Omental fat pad (tissue), 3 donors: ENCODE measurements at regions not wholly inside any gene's neighbourhood (a gene's known extent, or its start where the extent isn't known, plus 50 kb on each side); places are given as distances from the start of the nearest gene placed in this dataset.

Experiments used
- ATAC-seq: fragments of 150-250 bp; one replicate; pipeline ENCODE4 v1.9.1; 2016; ENCODE audit warnings: mild to moderate bottlenecking, moderate library complexity; ENCODE audit not compliant: low FRiP score
- DNase-seq: peaks from one replicate; pipeline ENCODE4 v3.0.0-alpha.2; 2019; ENCODE audit warnings: low spot score
- TF ChIP-seq, protein P1 (sequence below), 3 donors: fragments of 450-650 bp; IDR thresholded peaks; one replicate each; pipeline ENCODE4 v1.5.1; 2016 to 2017; ENCODE audit warnings: antibody characterized with exemption in 3 of 3, mild to moderate bottlenecking in 3 of 3, moderate library complexity in 2 of 3

DNA sequence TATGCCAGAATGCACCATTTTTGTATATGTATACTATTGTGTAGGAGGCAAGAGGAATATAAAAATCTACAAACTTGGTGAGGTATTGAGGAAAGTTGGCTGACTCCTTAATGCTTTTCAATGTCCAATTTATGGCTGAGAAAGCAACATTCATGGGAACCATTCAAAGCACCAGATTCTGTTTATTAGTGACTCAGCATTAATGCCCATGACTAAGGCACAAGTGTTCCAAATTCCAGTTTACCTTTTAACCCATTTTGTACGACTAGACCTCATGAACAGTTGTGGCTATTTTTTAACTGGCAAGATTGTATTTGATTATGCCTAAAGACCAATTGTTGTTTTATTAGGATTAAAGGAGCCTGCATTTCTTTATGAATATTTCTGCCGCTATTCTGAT is 375.4 kb upstream of the ATP2B1 start:
- TF ChIP-seq, protein P1, sequence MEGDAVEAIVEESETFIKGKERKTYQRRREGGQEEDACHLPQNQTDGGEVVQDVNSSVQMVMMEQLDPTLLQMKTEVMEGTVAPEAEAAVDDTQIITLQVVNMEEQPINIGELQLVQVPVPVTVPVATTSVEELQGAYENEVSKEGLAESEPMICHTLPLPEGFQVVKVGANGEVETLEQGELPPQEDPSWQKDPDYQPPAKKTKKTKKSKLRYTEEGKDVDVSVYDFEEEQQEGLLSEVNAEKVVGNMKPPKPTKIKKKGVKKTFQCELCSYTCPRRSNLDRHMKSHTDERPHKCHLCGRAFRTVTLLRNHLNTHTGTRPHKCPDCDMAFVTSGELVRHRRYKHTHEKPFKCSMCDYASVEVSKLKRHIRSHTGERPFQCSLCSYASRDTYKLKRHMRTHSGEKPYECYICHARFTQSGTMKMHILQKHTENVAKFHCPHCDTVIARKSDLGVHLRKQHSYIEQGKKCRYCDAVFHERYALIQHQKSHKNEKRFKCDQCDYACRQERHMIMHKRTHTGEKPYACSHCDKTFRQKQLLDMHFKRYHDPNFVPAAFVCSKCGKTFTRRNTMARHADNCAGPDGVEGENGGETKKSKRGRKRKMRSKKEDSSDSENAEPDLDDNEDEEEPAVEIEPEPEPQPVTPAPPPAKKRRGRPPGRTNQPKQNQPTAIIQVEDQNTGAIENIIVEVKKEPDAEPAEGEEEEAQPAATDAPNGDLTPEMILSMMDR (IDR thresholded peaks at IDR 0.05) = no peak
- ATAC-seq (no peak), DNase-seq (no peak)

DNA sequence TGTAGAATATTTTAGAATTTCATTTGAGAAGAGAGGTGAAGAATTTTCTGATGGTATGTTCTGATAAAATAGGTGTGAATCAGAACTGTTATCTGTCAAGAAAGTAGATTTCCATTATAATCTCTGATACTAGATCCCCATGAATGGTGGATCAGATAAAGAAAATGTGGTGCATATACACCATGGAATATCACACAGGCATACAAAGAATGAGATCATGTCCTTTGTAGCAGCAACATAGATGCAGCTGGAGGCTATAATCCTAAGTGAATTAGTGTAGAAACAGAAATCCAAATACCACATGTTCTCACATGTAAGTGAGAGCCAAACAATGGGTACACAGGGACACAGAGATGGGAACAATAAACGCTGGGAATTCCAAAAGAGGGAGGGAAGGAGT is 372.0 kb upstream of the ATP2B1 start:
- DNase-seq (no peak), ATAC-seq (no peak)
- TF ChIP-seq, protein P1 (IDR thresholded peaks at IDR 0.05) = no peak

DNA sequence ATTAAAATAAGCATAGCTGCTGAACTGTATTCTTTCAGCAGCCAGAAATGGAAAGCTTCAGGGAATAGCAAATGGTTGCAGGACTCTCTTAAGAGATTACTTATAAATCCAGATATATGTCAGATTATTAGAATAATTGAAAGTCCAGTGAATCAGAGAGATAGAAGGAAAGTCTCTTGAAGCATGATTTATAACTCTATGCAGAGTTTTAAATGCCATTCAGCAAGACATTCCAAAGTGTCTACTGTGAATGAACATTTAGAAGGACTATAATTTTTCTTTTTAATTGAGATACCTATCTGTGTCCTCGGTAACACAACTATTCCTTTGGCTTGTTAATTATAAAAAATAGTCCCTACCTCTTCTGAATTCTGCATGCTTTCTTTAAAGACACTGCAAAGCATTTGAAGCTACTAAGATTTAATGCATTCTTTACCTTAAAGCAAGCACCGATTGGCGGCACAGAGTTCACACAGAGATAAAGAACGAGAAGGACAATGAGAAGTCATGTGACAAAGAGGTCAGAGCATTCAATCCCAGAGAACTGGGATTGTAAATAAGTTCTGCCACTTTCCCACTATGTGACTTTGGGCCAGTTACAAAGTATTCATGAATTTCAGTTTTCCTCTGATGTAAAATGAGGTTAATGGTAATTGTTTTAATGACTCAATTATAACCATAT is 371.0 kb upstream of the ATP2B1 start:
- no peak for DNase-seq
- ATAC-seq = no peak
- TF ChIP-seq, protein P1 (IDR thresholded peaks at IDR 0.05) = no peak

DNA sequence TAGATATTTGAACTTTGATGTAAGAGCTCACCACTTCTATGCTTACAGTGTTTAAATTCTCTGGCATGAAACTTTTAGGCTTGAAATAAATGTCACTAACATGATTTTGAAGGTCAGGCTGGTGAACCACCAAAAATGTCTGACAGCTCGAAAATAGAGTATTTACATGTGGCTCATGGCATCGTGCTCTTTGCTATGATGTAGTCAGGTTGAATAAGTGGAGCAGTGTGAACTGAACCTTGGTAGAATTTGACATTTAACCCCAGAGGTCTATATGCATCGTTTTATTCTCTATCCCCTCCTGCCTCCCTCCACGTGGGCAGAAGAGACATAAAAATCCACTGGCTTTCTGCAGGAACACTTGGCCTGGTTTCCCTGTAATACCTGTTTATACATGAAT is 369.7 kb upstream of the ATP2B1 start:
- no peak for ATAC-seq
- TF ChIP-seq, protein P1 (IDR thresholded peaks at IDR 0.05) = no peak
- DNase-seq = no peak

DNA sequence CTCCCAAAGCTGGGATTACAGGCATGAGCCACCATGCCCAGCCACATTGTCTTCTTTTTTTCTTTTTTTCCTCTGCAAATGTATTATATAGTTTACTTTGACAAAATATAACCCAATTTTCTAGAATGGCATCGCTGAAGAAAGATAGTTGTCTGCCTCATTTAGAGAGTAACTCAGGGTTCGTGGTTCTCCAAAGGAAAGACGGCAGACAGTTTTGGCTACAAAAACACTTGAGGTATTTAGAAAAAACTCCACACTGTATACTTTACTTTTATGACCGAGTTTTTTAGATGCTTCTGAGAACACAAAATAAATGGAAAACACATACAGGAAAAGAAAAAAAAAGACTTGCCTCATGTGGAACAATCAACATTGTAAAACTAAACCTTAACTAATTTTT is 369.1 kb upstream of the ATP2B1 start:
- ATAC-seq = no peak
- TF ChIP-seq, protein P1 (IDR thresholded peaks at IDR 0.05) = no peak
- no peak for DNase-seq

DNA sequence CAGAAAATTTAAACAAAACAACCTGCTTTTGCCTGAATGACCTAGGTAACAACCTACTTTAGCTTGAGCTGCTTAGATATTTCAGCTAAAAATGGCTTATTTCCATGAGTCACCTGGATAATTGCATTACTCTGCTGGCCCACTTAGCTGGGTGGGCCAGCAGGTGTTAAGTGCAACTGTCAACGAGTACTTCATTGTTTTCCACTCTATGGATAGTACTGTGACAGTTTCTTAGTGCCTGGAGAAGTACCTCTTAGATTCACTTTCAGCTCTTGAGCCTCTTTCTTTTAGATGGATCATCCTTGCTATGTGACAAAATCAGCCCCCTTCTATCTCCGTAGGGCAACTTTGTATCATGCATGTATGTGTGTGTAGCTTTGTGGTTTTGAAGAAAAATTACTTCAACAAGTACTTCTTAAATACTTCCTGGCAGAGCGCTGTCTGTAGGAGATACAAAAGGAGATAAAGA is 368.2 kb upstream of the ATP2B1 start:
- TF ChIP-seq, protein P1 (IDR thresholded peaks at IDR 0.05) = no peak
- no peak for ATAC-seq

DNA sequence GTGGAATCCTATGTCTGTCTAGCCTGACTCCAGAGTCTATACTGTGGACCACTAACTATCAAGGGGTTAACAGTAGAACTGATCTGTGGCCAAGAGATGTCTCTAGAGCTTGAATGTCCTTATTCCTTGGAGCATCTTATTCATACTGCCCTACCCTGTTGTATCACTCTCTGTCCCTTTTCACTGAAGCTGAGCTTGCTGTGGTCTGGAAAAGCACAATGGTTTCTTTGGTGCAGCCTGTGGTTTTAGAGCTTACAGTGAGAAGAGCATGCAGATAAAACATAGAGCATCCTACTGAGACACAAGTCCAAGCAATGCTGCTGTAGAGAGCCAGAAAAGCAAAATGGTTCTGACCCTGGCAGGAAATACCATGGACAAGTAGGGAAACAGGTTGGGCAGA is 367.0 kb upstream of the ATP2B1 start:
- DNase-seq = no peak
- ATAC-seq = no peak
- TF ChIP-seq, protein P1 (IDR thresholded peaks at IDR 0.05) = no peak

More for the DNA sequence above, 368.2 kb upstream of the ATP2B1 start:
- no peak for DNase-seq
